Endometrium (tissue), 2 donors: ENCODE measurements at regions not wholly inside any gene's neighbourhood (a gene's known extent, or its start where the extent isn't known, plus 50 kb on each side); places are given as distances from the start of the nearest gene placed in this dataset.
"Not testable (repeated sequence)": the region's sequence is repeated elsewhere in the genome, so short reads cannot be mapped to it uniquely, and the experiment has no call there.

Experiments
- FAIRE-seq: peaks from 2 replicates; lab custom pipeline; 2012; peaks lifted over from hg19 to GRCh38; lab: Jason Lieb, UNC
- donor health status: control.
- donor health status: control.

GRCh38 chr4:28225689-28226353 lies 1365.2 kb downstream of the STIM2 start:
- FAIRE-seq = no peak

GRCh38 chr4:28226962-28227361 lies 1366.3 kb downstream of the STIM2 start:
- no peak for FAIRE-seq

- FAIRE-seq = no peak
Observed at GRCh38 chr4:28227764-28228163, 1367.1 kb downstream of the STIM2 start.

- FAIRE-seq = no peak
Observed at GRCh38 chr4:28228561-28229491, 1368.2 kb downstream of the STIM2 start.

GRCh38 chr4:28232376-28232775 lies 1371.7 kb downstream of the STIM2 start:
- FAIRE-seq = no peak

GRCh38 chr4:28232951-28233350 lies 1372.3 kb downstream of the STIM2 start:
- FAIRE-seq = no peak

- FAIRE-seq = no peak
Observed at GRCh38 chr4:28233724-28234123, 1373.1 kb downstream of the STIM2 start.

- no peak for FAIRE-seq
Observed at GRCh38 chr4:28238876-28239275, 1378.2 kb downstream of the STIM2 start.

GRCh38 chr4:28241021-28241420 lies 1380.4 kb downstream of the STIM2 start:
- FAIRE-seq = no peak

GRCh38 chr4:28247805-28248204 lies 1387.2 kb downstream of the STIM2 start:
- no peak for FAIRE-seq

- no peak for FAIRE-seq
Observed at GRCh38 chr4:28248269-28248668, 1387.6 kb downstream of the STIM2 start.

- no peak for FAIRE-seq
Observed at GRCh38 chr4:28250646-28251045, 1390.0 kb downstream of the STIM2 start.

- FAIRE-seq = no peak
Observed at GRCh38 chr4:28251831-28252230, 1391.2 kb downstream of the STIM2 start.

GRCh38 chr4:28254003-28254402 lies 1393.4 kb downstream of the STIM2 start:
- no peak for FAIRE-seq

- no peak for FAIRE-seq
Observed at GRCh38 chr4:28256295-28256694, 1395.7 kb downstream of the STIM2 start.

- no peak for FAIRE-seq
Observed at GRCh38 chr4:28259951-28260350, 1399.3 kb downstream of the STIM2 start.

GRCh38 chr4:28267166-28267565 lies 1406.5 kb downstream of the STIM2 start:
- no peak for FAIRE-seq

- no peak for FAIRE-seq
Observed at GRCh38 chr4:28269426-28269825, 1408.8 kb downstream of the STIM2 start.

- no peak for FAIRE-seq
Observed at GRCh38 chr4:28277931-28278330, 1417.3 kb downstream of the STIM2 start.

GRCh38 chr4:28278676-28279075 lies 1418.0 kb downstream of the STIM2 start:
- FAIRE-seq = no peak

- no peak for FAIRE-seq
Observed at GRCh38 chr4:28279249-28279648, 1418.6 kb downstream of the STIM2 start.

GRCh38 chr4:28286266-28286665 lies 1425.6 kb downstream of the STIM2 start:
- not testable (repeated sequence) for FAIRE-seq

GRCh38 chr4:28287831-28288233 lies 1427.2 kb downstream of the STIM2 start:
- FAIRE-seq = no peak
